ENCODE measurements at regions not wholly inside any gene's neighbourhood (a gene's known extent, or its start where the extent isn't known, plus 50 kb on each side); places are given as distances from the start of the nearest gene placed in this dataset.

- TF ChIP-seq, protein P1, sequence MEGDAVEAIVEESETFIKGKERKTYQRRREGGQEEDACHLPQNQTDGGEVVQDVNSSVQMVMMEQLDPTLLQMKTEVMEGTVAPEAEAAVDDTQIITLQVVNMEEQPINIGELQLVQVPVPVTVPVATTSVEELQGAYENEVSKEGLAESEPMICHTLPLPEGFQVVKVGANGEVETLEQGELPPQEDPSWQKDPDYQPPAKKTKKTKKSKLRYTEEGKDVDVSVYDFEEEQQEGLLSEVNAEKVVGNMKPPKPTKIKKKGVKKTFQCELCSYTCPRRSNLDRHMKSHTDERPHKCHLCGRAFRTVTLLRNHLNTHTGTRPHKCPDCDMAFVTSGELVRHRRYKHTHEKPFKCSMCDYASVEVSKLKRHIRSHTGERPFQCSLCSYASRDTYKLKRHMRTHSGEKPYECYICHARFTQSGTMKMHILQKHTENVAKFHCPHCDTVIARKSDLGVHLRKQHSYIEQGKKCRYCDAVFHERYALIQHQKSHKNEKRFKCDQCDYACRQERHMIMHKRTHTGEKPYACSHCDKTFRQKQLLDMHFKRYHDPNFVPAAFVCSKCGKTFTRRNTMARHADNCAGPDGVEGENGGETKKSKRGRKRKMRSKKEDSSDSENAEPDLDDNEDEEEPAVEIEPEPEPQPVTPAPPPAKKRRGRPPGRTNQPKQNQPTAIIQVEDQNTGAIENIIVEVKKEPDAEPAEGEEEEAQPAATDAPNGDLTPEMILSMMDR (IDR thresholded peaks at IDR 0.05; ENCODE audit: low read depth, low read length): no peak
- TF ChIP-seq EZH2phosphoT487 (IDR thresholded peaks at IDR 0.05; ENCODE audit: low read depth): no peak
Observed at GRCh38 chr9:24036459-24036858, 210.4 kb upstream of the ELAVL2 start.
